ENCODE measurements at regions not wholly inside any gene's neighbourhood (a gene's known extent, or its start where the extent isn't known, plus 50 kb on each side); places are given as distances from the start of the nearest gene placed in this dataset.

DNA sequence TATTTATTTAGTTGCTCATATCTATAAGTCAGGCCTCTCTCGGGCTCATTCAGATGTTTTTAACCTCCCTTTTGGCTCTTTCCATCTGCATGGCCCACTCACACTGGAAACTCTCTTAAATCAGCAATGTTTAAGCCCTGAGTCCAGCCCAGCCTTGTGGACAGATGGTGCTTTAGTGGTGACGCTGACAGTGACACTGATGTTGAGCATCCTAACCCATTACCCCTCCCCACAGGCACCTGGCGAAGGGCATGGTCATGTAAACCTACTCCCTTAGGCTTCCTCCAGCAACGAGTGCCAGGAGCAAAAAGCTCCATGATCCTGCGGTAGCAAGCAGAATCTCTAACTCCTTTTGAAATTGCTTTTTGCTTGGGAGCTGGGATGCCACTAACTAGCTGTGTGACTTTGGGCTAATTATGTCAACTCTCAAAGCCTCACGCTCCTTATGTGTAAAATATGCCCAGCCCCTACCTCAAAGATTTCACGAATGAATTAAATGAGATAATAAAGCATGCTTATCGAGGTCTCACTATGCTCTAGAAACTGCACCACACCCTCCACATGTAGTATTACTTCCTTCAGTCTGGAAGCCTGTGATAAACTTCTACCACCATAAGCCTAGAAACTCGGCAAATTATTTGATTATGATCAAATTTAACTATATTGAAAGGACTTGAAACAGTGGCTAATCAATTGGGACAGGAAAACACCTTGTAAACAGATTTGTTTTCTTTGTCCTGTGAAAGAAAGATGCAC lies 569.4 kb downstream of the BCOR start:
- no peak for DNase-seq (ENCODE audit: low spot score)

- no peak for DNase-seq (ENCODE audit: low spot score)
Observed at GRCh38 chrX:39532761-39533160, 565.0 kb downstream of the BCOR start.

DNA sequence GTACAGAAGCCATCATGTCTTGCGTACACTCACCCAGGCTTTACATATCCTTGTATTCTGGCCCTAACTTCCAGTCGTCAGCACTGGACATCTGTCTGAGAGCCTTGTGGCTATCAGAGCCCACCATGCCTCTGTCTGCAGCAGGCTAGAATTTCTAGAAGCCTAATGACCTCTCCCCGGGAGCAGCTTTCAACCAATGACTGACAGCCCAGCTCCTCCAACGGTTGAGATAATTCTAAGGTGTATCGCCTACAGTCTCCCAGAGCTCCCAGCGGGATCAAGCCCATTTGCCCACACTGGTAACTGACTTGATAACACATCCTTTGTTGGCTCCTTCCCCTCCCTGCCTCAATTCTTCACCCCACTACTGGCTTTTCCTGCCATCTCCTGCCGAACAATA lies 562.8 kb downstream of the BCOR start:
- no peak for DNase-seq (ENCODE audit: low spot score)

GRCh38 chrX:39536211-39536610 lies 561.5 kb downstream of the BCOR start:
- DNase-seq (ENCODE audit: low spot score) = no peak

- no peak for DNase-seq (ENCODE audit: low spot score)
Observed at GRCh38 chrX:39541881-39542280, 555.9 kb downstream of the BCOR start.

- no peak for DNase-seq (ENCODE audit: low spot score)
Observed at GRCh38 chrX:39542316-39542715, 555.4 kb downstream of the BCOR start.

- no peak for DNase-seq (ENCODE audit: low spot score)
Observed at GRCh38 chrX:39550795-39551361, 546.9 kb downstream of the BCOR start.

DNA sequence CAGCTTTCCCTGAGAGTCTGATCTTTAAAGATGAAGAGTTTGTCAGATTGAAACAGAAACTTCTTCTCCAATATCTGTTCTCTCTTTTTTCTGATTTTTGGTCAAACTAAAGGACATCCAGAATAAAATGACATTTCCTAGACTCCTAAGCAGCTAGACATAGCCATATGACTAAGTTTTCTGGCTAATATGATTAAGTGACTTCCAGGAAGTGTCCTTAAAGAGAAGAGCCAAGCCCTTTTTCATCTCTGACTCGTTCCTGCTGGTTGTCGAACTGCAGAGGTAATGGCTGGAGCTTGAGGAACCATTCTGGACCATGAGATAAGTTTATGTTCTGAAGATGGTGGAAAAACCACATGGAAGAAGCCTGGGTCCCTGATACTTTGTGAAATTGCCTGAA lies 546.0 kb downstream of the BCOR start:
- DNase-seq (ENCODE audit: low spot score) = no peak

DNA sequence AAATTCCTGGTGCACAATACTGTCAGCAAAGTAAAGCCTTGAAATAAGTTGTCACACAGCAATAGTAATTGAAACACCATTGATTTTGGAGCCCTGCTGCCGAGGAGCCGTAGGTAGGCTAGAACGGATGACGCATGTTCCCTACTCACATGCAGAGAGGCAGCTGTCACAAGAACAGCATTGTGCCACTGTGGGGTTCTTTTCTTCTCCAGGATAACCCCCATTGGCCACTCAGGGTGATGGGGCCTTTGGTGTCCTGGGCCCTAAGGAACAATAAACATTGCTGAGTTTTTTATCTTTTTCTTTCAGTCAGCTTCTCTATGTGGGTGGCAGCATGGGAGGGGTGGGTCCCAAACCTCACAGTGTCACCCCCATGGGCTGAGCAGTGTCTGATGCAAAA lies 542.3 kb downstream of the BCOR start:
- DNase-seq (ENCODE audit: low spot score) = no peak

DNA sequence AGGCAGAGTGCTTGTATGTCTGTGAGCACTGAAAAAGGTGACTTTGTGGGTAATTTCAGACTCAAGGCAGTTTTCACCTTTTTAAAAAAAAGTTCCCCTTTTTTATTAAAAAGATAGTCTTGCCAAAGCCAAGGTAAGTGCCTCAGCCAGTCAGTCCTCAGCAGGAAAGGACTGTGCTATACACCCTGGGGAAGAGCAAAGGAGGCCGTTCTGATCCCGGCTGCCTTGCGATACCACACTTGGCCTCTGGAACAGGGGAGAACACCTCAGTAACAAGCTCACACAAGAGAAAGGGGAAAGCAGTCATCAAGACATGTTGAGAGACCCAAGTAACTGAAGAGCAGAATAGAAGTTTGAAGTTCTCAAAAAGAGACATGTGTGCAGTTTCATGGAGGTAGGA lies 541.7 kb downstream of the BCOR start:
- no peak for DNase-seq (ENCODE audit: low spot score)

GRCh38 chrX:39559229-39559628 lies 538.5 kb downstream of the BCOR start:
- DNase-seq (ENCODE audit: low spot score) = no peak

GRCh38 chrX:39560271-39560670 lies 537.5 kb downstream of the BCOR start:
- no peak for DNase-seq (ENCODE audit: low spot score)

DNA sequence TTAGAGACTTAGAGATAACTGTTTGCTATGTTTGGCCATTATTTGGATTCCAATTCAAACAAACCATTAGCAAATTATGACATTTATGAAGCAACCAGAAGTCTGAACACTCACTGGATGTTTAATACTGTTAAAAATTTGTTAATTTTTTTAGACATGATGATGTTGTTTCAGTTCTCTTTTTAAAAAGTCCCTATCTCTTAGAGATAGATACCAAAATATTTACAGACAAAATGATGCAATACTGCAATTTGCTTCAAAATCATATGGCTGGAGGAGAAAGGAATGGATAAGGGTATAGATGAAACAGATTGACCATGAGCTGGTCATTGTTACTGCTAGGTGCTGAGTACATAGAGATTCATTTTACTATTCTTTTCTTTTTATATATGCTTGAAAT lies 534.6 kb downstream of the BCOR start:
- DNase-seq (ENCODE audit: low spot score) = no peak

DNA sequence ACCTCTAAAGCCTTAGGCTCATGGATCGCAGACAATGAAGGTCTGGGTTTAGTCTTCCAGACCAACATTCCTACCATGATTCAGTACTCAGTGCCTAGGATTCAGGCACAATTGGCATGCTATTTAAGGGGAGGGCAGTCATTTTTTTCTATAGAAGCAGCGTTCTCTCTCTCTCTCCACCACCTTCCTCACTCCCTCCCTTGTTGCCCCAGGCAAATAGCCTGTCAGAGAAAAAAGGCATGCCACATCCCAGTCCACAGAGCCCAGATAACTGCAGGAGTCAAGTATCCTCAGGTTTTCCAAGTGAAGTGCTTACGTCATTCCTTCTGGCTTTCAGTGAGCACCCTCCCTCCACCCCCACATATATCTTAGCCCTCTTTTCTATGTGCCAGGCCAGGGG lies 533.0 kb downstream of the BCOR start:
- DNase-seq (ENCODE audit: low spot score) = no peak

- DNase-seq (ENCODE audit: low spot score) = no peak
Observed at GRCh38 chrX:39574178-39574577, 523.6 kb downstream of the BCOR start.

GRCh38 chrX:39576041-39576872 lies 521.5 kb downstream of the BCOR start:
- no peak for DNase-seq (ENCODE audit: low spot score)

DNA sequence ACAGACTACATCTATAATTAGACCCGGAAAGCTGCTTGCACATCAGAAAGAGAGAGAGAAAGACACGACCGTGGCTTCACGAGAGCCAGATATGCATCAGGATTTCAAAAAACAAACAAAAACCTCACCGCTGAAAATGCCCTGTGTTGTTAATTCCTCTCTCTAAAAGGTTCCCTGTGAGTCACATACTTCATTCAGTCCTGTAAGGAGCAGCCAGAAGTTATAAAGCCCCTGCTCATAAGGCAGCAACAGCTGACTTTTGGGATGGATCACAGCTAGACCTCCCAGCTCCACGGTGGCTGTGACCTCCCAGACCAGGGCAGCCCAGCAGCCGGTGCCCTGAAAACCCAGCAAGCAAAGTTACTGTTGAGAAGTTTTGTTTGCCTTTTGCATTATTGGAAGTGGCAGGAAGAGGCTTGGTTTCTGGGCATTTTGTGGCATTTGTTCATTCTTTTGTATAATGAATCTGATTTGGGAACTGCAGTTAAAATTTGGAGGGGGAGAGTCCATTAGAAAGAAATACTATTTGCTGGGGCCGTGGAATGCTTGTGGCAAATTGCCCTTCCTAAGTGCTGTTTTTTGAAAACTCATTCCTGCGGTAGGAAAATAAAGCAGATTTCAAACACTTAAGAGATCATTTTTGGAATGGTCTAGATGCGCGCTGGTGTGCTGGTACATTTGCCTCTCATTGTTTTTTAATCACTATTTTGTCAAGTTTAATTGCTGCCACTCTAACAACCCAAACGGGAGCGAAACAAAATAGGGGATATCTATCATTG lies 520.4 kb downstream of the BCOR start:
- DNase-seq (ENCODE audit: low spot score) = no peak

DNA sequence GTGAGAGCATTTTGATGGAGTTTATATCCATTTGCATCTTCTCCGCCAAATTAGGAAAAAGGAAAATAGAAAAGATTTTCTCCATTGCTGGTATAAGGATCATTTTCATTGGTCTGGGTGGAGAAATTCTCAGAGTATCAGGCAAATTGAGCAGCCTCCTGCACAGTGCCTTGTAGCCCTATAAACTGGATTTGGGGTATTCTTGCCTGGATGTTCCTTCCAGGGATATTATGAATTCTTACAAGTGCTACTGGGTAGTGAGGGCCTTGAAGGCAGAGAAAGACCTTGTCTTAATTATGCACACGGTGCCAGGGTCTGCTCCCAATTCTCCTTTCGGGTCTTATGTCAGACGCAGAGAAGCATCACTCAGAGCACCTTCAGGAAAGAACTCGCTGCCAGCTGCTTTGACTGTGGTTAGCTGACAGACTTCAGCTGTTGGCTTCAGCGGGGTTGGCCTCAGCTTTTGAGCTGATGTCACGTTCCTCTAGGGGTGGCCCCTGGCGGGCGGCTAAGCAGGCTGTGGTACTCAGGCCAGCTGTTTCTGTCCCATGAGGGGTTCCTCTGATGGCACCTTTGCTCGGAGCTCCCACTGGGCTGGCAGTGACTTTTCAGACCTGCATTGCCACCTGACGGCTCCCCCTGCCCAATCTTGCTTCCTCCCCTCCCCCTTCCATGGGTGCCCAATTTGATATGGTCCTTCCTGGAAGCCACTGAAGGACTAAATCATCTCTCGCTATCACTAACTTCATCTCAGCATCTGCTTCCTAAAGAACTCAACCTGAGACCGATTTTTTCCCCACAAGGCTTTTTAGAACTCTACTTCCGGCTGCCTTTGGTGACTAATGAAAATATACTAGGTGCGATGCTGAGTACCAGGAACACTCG lies 519.5 kb downstream of the BCOR start:
- no peak for DNase-seq (ENCODE audit: low spot score)

DNA sequence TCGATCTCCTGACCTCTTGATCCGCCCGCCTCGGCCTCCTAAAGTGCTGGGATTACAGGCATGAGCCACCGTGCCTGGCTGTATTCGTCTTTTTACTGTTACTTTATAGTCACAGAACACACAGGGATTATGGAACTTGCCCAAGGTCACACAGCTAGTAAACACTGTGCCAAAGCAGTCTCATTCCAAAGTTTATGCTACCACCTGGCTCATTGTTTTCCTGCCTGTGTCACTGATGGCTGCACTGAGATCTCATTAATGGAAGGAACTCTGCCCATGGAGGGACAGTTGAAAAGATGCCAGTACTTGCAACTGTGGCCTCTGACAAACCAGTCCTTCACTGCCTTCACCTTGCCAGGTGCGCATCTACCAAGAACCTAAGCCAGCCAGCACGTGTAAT lies 517.7 kb downstream of the BCOR start:
- no peak for DNase-seq (ENCODE audit: low spot score)

GRCh38 chrX:39581411-39581810 lies 516.3 kb downstream of the BCOR start:
- DNase-seq (ENCODE audit: low spot score) = no peak

DNA sequence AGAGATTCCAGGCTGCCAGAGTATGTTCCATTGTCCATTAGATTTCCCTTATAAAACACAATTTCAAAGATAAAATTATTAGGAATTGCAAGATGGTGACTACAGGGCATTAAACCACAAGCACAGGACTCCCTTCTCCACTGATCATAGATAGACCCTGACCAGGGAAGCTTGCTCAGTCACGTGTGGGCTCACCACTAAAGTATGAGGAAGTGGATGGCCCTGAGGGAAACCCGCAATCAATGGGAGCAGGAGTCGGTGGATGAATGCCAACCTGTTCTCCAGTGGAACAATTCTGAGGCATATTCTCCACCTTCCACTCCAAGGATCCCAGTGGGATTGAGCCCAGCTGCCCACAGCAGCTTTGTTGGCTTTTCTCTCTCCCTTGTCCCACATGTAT lies 515.7 kb downstream of the BCOR start:
- DNase-seq (ENCODE audit: low spot score) = no peak
